Common myeloid progenitor, CD34-positive (primary cell): ENCODE measurements at regions not wholly inside any gene's neighbourhood (a gene's known extent, or its start where the extent isn't known, plus 50 kb on each side); places are given as distances from the start of the nearest gene placed in this dataset.

Source experiments
- CTCF ChIA-PET: fragments of 350-600 bp; sonication (Branson Sonifier 250); formaldehyde crosslinking; loops from one replicate; lab custom pipeline; 2021; ENCODE audit warnings: antibody characterized with exemption; lab: Charles Lee
- POLR2A ChIA-PET: fragments of 350-600 bp; sonication (Branson Sonifier 250); formaldehyde crosslinking; loops from one replicate; lab custom pipeline; 2021; ENCODE audit warnings: antibody characterized with exemption; lab: Charles Lee
- DNase-seq, 3 donors: peaks; one replicate each; pipeline versions ENCODE4 v3.0.0 to v3.0.0-alpha.2; 2013
- H3K27ac ChIP-seq, 2 experiments: 1 replicate in 1 of 2; 2 replicates in 1 of 2; pipeline ENCODE4 v1.7.0; 2013; ENCODE audit warnings: inconsistent platforms in 2 of 2, low read length in 2 of 2, mild to moderate bottlenecking in 2 of 2, low read depth in 1 of 2, moderate library complexity in 1 of 2; ENCODE audit not compliant: severe bottlenecking in 2 of 2, insufficient read depth in 1 of 2, poor library complexity in 1 of 2
- H3K27me3 ChIP-seq, 5 experiments: replicated peaks in 2 of 5; 1 replicate in 3 of 5; 2 replicates in 2 of 5; pipeline versions ENCODE4 v1.6.1 to v1.7.0; 2013; ENCODE audit warnings: low read length in 4 of 5, mild to moderate bottlenecking in 2 of 5, moderate library complexity in 2 of 5, inconsistent platforms in 1 of 5; ENCODE audit not compliant: insufficient read depth in 5 of 5, control insufficient read depth in 4 of 5
- H3K36me3 ChIP-seq, 4 experiments: 1 replicate in 2 of 4; 2 replicates in 2 of 4; pipeline versions ENCODE4 v1.6.1 to v1.7.0; 2013; ENCODE audit warnings: low read length in 3 of 4, control low read depth in 1 of 4, mild to moderate bottlenecking in 1 of 4; ENCODE audit not compliant: control insufficient read depth in 4 of 4, insufficient read depth in 4 of 4
- H3K4me1 ChIP-seq, 4 experiments: 1 replicate in 3 of 4; 2 replicates in 1 of 4; pipeline versions ENCODE4 v1.6.1 to v1.7.1; 2013; ENCODE audit warnings: low read length in 3 of 4, mild to moderate bottlenecking in 3 of 4, control low read depth in 1 of 4, inconsistent platforms in 1 of 4, moderate library complexity in 1 of 4; ENCODE audit not compliant: control insufficient read depth in 4 of 4, insufficient read depth in 4 of 4; ENCODE audit errors: control extremely low read depth in 1 of 4
- H3K4me3 ChIP-seq, 7 experiments: 1 replicate in 4 of 7; 2 replicates in 3 of 7; pipeline versions ENCODE4 v1.5.1 to v1.7.0; 2013; ENCODE audit warnings: mild to moderate bottlenecking in 7 of 7, low read length in 6 of 7, moderate library complexity in 6 of 7, inconsistent platforms in 2 of 7, low read depth in 2 of 7, control low read depth in 1 of 7; ENCODE audit not compliant: insufficient read depth in 4 of 7, control insufficient read depth in 1 of 7; ENCODE audit errors: extremely low read depth in 1 of 7
- H3K9me3 ChIP-seq, 5 experiments: 1 replicate in 4 of 5; 2 replicates in 1 of 5; pipeline versions ENCODE4 v1.6.1 to v1.7.1; 2013; ENCODE audit warnings: low read length in 4 of 5, mild to moderate bottlenecking in 2 of 5, inconsistent platforms in 1 of 5, low read depth in 1 of 5, moderate library complexity in 1 of 5; ENCODE audit not compliant: control insufficient read depth in 4 of 5, insufficient read depth in 2 of 5; ENCODE audit errors: control extremely low read depth in 1 of 5
- WGBS: methylation state at CpG from one replicate; pipeline ENCODE4 v1.1.5; 2013; ENCODE audit not compliant: insufficient coverage; 5-methylcytosine and 5-hydroxymethylcytosine counted together

GRCh38 chr22:48740731-48741405 is 1086.8 kb downstream of the BRD1 start:
- H3K4me1 ChIP-seq: no peaks in the 10 kb centered on the region
- H3K27me3 ChIP-seq: peaks cover 0 to 2% (median 0%) of the 10 kb centered on the region in 5 experiments
- H3K9me3 ChIP-seq: peaks cover 0 to 33% (median 6%) of the 10 kb centered on the region in 5 experiments
- H3K27ac ChIP-seq: no peak overlapping the region
- no peaks in the 10 kb centered on the region for H3K36me3 ChIP-seq
- no peak overlapping the region for H3K4me3 ChIP-seq
- no peak for DNase-seq
- 95% methylated on average over 31 of the region's 31 CpGs for WGBS
- ChIA-PET POLR2A (no interaction called here), CTCF (no interaction called here)

GRCh38 chr22:48740086-48740730 is 1087.5 kb downstream of the BRD1 start:
- H3K27me3 ChIP-seq: peaks cover 0 to 2% (median 0%) of the 10 kb centered on the region in 5 experiments
- POLR2A ChIA-PET: no interaction called here
- no peaks in the 10 kb centered on the region for H3K36me3 ChIP-seq
- H3K27ac ChIP-seq: no peak overlapping the region
- DNase-seq: no peak
- no peak overlapping the region for H3K4me3 ChIP-seq
- peaks cover 0 to 27% (median 6%) of the 10 kb centered on the region in 5 experiments for H3K9me3 ChIP-seq
- CTCF ChIA-PET: no interaction called here
- 92% methylated on average over 20 of the region's 21 CpGs for WGBS
- H3K4me1 ChIP-seq: no peaks in the 10 kb centered on the region

GRCh38 chr22:48739348-48740085 is 1088.2 kb downstream of the BRD1 start:
- DNase-seq: no peak
- Histone ChIP-seq H3K27ac (no peak overlapping the region), H3K27me3 (peaks cover 0 to 2% (median 0%) of the 10 kb centered on the region in 5 experiments), H3K4me1 (no peaks in the 10 kb centered on the region), H3K36me3 (no peaks in the 10 kb centered on the region), H3K9me3 (peaks cover 0 to 27% (median 6%) of the 10 kb centered on the region in 5 experiments), H3K4me3 (no peak overlapping the region)
- POLR2A ChIA-PET: no interaction called here
- CTCF ChIA-PET: no interaction called here
- 90% methylated on average over 22 of the region's 23 CpGs for WGBS

GRCh38 chr22:48738204-48738980 is 1089.3 kb downstream of the BRD1 start:
- CTCF ChIA-PET: no interaction called here
- no peak for DNase-seq
- POLR2A ChIA-PET: no interaction called here

GRCh38 chr22:48737461-48738203 is 1090.0 kb downstream of the BRD1 start:
- H3K9me3 ChIP-seq: peaks cover 0 to 18% (median 3%) of the 10 kb centered on the region in 5 experiments
- no peaks in the 10 kb centered on the region for H3K4me1 ChIP-seq

More at GRCh38 chr22:48738204-48738980, 1089.3 kb downstream of the BRD1 start:
- 93% methylated on average over 20 of the region's 20 CpGs for WGBS
- peaks cover 0 to 22% (median 6%) of the 10 kb centered on the region in 5 experiments for H3K9me3 ChIP-seq
- no peak overlapping the region for H3K4me3 ChIP-seq
- no peak overlapping the region for H3K27ac ChIP-seq
- H3K27me3 ChIP-seq: peaks cover 0 to 2% (median 0%) of the 10 kb centered on the region in 5 experiments
- H3K36me3 ChIP-seq: no peaks in the 10 kb centered on the region
- no peaks in the 10 kb centered on the region for H3K4me1 ChIP-seq

GRCh38 chr22:48736593-48737460 is 1090.8 kb downstream of the BRD1 start:
- H3K36me3 ChIP-seq: no peaks in the 10 kb centered on the region
- 89% methylated on average over 26 of the region's 29 CpGs for WGBS
- no peak for DNase-seq
- peaks cover 0 to 12% (median 0%) of the 10 kb centered on the region in 5 experiments for H3K9me3 ChIP-seq
- peaks cover 0 to 3% (median 0%) of the 10 kb centered on the region in 5 experiments for H3K27me3 ChIP-seq
- H3K27ac ChIP-seq: no peak overlapping the region
- POLR2A ChIA-PET: no interaction called here
- H3K4me3 ChIP-seq: no peak overlapping the region
- no peaks in the 10 kb centered on the region for H3K4me1 ChIP-seq
- CTCF ChIA-PET: no interaction called here

More at GRCh38 chr22:48737461-48738203, 1090.0 kb downstream of the BRD1 start:
- WGBS: 93% methylated on average over 18 of the region's 22 CpGs
- H3K36me3 ChIP-seq: no peaks in the 10 kb centered on the region
- CTCF ChIA-PET: no interaction called here
- peaks cover 0 to 3% (median 0%) of the 10 kb centered on the region in 5 experiments for H3K27me3 ChIP-seq
- H3K4me3 ChIP-seq: no peak overlapping the region
- POLR2A ChIA-PET: no interaction called here
- H3K27ac ChIP-seq: no peak overlapping the region
- DNase-seq: no peak
